ENCODE measurements at regions not wholly inside any gene's neighbourhood (a gene's known extent, or its start where the extent isn't known, plus 50 kb on each side); places are given as distances from the start of the nearest gene placed in this dataset.

- no peak for DNase-seq
These were observed 850.9 kb downstream of the TFAP2A start for GRCh38 chr6:9564021-9564420.

GRCh38 chr6:9563568-9563967, 851.3 kb downstream of the TFAP2A start:
- DNase-seq, result no peak

- DNase-seq, result no peak
These were observed 860.1 kb downstream of the TFAP2A start for GRCh38 chr6:9554806-9555205.

GRCh38 chr6:9554323-9554722, 860.6 kb downstream of the TFAP2A start:
- DNase-seq, result no peak

GRCh38 chr6:9553002-9553401, 861.9 kb downstream of the TFAP2A start:
- DNase-seq, result no peak

DNA sequence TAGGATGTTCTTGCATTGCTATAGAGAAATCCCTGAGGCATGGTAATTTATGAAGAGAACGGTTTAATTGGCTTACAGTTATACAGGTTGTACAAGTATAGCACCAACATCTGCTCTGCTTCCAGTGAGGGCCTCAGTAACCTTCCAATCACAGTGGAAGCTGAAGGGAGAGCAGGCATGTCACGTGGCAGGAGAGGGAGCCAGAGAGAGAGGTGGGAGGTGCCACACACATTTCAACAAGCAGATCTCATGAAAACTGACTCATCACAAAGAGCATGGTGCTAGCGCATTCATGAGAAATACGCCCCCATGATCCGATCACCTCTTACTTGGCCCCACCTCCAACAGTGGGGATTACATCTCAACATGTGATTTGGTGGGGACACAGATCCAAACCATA, 871.2 kb downstream of the TFAP2A start:
- no peak for DNase-seq

GRCh38 chr6:9540534-9541126, 874.2 kb downstream of the TFAP2A start:
- DNase-seq, result no peak

DNA sequence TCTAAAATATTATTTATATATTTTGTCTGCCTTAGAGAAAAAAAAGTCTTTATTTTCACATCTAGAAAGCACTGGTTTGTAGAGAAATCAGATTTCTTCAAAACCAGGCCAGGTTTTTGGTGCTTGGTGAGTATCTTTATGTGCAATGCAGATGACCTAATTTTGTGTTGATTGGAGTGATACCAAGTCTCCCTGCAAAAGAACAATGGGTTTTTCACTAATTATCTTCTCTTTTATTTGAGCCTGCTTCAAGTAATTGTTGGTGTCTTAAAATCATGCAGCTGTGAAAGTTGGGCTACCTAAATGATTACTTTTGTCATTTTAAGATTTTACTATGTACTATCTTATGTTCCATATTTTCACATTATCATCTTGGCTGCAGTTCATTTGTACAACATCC, 874.7 kb downstream of the TFAP2A start:
- no peak for DNase-seq

DNA sequence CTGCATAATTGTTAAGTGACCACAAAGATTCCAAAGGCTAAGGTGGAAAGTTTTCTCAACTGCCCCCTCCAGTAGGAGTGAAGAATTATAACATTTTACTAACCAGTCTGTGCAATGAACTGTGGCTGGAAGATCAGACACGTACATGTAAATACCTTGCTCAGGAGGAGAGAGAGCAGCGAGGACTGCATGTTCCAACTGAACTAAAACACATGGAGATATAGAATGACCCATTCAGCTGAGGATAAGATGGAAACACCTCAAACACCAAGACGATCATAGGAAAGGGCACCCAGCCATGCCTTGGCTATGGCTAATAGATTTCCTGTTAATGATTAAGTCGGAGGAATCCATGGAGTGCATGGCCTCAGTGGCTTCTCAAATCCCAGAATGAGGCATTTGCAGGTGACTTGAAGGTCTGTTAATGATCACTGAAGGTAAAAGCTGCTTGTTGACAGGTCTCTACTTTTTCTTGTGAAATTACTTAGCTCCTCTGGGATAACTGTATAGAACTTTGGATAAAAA, 875.6 kb downstream of the TFAP2A start:
- no peak for DNase-seq

DNA sequence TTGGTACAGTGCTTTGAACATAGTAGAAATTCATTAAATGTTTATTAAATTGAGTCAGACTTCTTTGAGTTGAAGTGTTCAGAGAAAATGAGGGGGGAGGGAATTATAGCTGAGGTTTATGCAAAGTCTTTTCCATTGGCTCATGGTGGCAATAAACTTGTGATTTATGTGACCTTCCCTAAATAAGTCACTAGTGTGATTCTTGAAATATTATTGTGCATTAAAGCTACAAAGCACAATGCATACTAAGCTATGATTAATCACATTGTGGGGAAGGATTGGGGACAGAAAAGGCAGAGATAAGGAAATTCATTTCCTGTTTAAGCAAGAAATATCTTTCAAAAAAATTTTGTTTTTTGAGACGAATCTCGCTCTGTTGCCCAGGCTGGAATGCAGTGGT, 877.5 kb downstream of the TFAP2A start:
- DNase-seq, result no peak

- DNase-seq, result no peak
These were observed 879.8 kb downstream of the TFAP2A start for GRCh38 chr6:9535106-9535505.

DNA sequence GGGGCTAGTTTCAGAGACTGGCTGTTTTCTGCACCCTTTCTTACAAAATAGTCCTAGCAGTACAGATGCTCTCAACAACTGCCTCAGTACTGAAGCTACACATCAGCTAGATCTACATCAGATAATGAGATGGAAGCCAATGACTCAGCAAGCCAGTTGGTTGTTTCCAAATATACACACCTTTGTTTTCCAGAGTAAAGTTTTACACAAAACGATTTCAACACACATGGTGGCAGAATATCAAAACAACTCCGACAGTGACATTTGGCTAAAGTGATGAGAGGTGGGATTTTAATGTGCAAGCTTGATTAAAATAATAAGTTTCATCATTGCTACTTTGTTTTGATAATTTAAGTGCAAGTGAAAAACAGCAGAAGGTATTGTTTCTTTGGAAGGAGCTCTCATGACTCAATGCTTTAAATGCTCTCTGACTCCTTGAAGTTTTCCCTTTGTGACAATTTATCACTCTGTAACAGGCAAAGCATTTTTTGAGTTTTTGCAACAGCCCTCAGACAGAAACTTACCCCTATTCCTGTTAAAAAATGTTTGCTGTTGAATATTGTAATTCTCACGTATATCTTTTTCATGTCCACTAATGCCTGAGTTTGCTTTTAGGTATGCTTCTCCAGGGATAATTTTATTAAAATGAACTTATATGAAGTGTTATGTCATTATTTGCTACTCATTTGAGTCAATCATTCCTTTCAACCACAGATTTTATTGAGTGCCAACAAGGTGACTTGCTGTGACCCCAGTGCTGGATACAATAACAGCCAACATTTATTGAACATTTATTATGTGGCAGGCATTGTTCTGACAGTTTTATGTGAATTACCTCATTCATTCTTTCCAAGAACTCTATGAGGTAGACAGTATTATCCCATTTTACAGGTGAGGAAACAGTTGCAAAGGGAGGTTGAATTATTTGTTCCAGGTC, 882.0 kb downstream of the TFAP2A start:
- DNase-seq, result no peak

DNA sequence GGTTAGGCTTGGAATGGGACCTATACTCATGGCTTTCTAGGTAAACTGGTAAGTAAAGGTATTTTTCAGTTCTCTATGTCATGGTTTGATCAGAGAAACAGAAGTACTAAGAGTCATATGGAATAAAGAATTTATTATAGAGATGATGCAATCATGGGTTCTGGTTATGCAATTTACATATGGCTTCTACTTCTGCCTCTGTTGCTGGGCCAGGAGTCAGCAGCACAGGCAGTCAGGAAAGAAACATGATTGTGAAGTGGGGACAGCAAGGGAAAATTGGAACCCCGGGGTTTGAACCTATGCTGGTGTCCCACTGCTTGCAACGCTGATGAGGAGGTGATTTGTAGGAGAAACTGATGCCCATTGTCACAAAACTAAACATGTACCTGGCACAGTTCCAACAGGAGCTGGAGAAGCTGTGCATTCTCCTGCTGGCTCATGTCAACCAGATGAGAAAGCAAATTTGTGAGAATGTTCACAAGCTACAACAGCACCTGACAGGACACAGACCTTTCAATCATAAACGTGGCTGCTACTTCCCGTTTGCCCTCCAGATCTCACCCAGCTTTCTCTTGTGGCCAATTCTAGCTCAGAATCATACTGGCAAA, 887.1 kb downstream of the TFAP2A start:
- DNase-seq, result no peak

GRCh38 chr6:9523462-9523861, 891.4 kb downstream of the TFAP2A start:
- DNase-seq, result no peak

DNA sequence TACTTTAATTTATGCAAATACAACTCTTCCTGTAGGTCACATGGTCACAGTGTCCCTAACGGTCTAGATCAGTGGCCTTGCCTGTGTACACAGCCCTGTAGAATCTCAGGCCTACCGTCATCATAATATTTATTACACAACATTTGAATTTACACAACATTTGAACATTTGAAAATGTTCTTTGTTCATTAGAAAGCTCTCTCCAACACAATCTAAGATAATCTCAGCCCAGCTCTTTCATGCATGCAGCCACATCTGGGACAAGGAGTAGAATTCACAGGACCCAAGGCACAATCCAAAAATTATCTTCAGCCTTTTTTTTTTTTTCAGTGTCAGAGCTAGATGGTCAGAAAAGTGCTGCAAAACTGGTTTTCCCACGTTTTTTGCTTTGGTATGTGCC, 892.8 kb downstream of the TFAP2A start:
- DNase-seq, result no peak

DNA sequence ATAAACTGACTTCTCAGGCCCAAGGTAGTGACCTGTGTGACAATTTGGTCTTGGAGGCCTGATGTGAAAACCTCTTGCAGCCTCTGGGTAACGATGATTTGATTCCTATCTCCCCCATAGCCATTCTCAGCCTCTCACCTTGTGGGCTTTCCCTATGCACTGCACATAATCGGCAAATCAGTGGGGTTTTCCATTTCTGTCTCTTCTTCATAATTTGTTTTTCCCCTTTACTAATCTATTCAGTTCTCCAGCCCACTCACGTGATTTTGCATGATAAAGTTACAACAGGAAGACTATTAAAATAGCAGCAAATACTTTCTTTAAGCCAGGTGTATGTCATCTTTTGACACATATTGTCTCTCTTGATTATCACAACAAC, 893.7 kb downstream of the TFAP2A start:
- no peak for DNase-seq

DNA sequence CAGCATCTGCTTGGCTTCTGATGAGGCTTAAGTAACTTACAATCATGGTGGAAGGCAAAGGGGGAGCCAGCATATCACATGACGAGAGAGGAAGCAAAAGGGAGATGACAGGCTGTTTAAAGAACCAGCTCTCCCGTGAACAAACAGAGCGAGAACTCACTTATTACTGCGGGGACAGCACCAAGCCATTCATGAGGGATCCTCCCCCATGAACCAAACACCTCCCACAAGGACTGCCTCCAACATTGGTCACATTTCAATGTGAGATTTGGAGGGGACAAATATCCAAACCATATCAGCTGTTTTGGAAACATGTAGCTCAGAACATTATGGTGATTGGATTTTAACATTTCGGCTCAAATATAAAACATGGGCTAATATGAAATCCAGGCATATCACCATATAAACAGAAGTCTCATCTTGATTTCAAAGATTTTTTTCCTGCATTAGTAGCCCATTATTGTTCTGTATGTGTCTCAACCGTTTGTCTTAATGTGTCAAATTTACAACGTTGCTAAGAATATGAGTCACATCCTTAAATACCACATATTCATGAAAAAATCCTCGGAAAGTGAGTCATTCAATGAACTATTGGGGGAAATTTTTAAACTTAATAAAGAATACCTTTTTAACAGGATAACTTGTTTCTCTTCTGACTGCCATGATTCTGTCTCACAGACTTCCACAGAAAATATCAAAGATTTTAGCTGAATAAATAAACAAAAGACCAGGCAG, 894.3 kb downstream of the TFAP2A start:
- no peak for DNase-seq

DNA sequence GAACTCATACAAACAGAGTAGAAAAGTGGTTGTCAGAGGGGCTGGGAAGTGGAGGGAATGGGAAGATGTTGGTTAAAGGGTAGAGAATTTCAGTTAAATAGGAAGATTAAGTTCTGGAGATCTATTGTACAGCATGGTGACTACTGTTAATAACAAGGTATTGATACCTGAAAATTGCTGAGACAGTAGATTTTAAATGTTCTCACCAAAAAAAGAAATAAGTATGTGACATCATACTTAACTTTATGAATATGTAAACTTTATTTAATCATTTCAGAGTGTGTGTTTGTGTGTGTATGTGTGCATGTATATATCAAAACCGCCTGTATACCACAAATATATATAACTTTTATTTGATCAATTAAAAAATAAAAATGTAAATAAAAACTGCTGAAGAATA, 896.4 kb downstream of the TFAP2A start:
- no peak for DNase-seq

GRCh38 chr6:9517806-9518205, 897.1 kb downstream of the TFAP2A start:
- no peak for DNase-seq

DNA sequence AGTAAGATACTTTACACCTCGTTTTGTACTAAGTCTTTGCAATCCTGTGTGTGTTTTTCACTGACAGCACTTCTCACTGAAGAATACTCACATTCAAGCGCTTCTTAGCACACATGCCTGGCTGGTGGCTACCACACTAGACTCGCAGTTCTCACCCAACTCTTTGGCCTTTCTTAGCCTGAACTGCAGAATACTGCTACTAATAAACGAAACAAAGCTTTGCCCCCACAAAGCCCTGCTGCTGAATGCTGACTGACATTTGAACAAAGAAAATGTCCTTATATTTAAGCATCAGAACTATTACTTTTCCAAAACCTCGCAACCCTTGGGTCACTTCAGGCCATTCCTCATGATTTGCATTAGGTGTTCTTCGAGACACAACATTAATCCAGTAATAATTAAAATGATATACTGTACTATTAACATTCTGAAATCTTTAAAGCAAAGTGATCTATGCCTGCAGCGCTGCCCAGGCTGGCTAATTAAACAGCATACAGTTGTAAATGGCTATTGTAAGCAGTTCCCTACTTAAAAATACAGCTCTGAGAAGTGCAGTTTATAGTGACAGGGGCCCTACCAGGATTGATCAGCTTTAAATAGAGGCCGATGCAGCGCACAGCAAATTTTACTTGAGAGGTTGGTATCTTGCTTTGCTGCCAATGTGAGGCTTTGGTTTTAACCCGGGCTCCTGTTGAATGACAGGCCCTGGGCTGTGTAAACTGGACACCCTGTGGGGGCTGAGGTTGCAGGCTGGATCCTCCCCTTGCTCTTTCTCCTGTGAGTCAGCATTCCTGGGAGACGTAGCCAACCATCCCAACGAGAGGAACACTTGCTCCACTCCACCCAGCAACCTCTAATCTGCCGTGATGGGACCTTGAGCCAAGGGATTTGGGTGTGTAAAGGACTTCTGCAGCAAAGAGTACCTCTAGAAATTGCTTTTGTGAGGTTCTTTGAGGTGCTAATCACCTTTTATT, 899.0 kb downstream of the TFAP2A start:
- no peak for DNase-seq

- DNase-seq, result no peak
These were observed 900.7 kb downstream of the TFAP2A start for GRCh38 chr6:9514146-9514545.

DNA sequence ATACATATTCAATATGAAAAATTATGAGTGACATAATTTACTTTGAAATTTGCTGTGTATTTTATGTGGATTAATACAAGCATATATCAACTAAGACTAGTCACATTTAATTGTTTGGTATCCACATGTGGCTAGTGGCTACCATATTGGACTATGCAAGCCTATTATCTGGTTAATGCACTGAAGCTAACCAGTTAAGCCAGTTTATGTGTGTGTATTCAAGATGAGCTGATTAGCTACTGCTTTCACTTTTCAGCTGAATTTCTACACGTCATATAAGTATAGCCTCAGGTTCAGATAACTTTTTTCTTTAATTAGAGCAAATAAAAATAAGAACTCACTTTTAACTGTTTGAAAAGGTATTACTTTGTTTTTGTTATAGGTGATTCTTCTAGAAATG, 903.7 kb downstream of the TFAP2A start:
- DNase-seq, result no peak

Measured in stimulated activated CD4-positive, alpha-beta T cell treated with anti-CD3 and anti-CD28 coated beads, Interleukin-2, amount 100 ng/mL, for 48 hours (primary cell).